NK-92 (cell line): ENCODE measurements at regions not wholly inside any gene's neighbourhood (a gene's known extent, or its start where the extent isn't known, plus 50 kb on each side); places are given as distances from the start of the nearest gene placed in this dataset.
"Not testable (repeated sequence)": the region's sequence is repeated elsewhere in the genome, so short reads cannot be mapped to it uniquely, and the experiment has no call there.

Source experiments
- DNase-seq: peaks from one replicate; lab custom pipeline; 2025; ENCODE audit not compliant: unreplicated experiment; lab: John Stamatoyannopoulos, UW

DNA sequence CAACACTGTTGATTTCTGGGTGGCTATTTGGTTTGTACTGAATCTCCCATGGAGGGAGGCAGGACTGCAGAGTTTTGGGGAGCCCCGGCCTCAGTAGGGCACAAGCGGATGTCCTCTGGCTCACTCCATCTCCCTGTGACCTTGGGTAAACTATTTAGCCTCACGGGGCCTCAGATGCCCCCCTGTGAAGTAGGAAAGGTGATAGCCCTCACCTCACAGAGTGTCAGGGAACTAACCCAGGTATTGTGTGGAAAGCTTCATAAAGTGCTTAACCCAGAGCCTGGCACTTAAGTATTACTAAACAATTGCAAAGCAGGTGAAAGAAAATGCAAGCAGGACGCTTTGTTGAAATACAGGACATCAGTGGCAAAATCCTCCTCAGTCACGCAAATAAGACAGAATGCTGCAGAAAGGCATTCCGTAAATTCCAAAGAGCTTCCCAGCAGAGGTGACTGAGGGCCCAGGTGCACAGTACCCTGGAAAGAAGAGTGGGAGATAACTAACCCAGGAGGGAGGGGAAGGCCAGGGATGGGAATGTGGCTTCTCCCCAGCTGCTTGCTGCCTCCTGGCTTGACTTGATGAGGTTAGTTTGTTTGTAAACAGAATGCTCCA lies 436.3 kb downstream of the PRDM2 start:
- no peak for DNase-seq

DNA sequence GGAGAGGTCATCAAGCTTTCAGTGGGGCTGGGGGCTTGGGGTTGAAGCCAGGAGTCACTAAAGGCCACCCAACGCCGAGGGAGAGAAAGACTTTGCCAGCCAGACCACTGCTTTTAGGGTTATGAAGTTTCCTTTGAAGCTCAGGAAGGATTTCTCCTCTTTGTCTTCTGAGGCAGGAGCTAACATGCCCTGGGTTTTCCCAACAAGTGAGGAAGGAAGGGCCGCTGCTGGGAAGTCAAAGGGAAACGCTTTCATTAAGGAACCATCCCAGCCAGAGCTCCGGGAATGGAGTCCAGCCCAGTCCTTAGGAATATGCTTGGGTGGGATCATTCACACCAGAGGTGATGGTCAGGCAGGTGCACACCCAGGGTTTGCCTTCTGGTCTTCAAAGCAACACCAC lies 436.9 kb downstream of the PRDM2 start:
- no peak for DNase-seq

DNA sequence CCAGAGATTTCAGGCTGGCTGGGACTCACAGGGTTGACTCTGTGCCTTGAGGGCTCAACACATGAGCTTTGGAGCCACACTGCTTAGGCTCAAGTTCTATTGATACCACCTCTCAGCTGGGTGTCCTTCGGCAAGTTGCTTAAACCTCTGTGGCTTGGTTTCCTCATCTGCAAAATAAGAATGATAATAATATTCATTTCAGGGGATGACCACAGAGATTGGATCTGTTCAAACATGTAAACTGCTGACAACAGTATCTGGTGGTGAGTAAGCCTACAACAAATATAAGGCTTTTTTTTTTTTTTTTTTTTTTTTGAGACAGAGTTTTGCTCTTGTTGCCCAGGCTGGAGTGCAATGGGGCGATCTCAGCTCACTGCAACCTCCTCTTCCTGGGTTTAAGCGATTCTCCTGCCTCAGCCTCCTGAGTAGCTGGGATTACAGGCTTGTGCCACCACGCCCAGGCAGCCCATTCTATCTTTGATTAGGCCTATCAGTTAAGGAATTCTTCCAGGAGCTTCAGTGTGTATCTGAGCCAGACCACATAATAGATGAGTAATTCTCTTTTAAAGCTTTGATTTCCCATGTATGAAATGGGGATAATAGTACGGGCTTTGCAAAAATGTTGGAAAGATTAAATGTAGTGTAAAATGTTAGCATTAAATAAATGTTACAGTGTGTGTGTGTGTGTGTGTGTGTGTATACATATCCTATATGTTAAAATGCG lies 437.6 kb downstream of the PRDM2 start:
- DNase-seq = no peak

DNA sequence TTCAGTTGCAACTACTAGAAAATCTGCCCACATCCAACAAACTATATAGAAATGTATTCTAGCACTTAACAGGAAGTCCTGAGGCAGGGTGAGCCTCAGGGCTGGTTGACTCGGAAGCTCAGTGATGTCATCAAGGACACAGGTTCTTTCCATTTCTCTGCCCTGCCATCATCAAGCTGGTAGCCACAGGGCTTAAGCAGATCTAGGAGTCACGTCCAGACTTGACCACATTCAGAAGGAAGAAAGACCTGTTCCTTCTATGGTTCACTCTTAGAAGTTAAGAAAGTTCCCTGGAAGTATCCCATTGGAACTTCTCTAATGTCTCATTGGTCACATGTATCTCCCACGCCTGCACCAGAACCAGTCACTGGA lies 438.1 kb downstream of the PRDM2 start:
- no peak for DNase-seq

DNA sequence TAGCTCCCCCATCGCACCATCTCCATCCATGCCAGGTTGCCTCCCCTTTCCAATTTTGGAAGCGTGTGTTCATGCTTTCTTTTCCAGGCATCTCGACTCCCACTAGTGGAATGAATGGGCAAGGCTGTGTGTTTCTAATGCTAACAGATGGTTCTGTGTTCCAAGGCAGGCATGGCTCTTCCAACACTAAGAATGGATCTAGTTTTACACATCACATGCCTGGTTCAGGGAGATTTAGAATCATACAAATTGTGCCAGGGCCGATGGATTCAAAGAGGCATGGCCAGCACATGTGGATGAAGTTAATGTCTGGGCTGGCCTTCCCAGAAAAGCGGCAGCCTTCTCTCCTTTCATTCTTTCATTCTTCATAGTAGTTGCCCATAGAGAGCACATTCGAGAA lies 438.7 kb downstream of the PRDM2 start:
- no peak for DNase-seq

DNA sequence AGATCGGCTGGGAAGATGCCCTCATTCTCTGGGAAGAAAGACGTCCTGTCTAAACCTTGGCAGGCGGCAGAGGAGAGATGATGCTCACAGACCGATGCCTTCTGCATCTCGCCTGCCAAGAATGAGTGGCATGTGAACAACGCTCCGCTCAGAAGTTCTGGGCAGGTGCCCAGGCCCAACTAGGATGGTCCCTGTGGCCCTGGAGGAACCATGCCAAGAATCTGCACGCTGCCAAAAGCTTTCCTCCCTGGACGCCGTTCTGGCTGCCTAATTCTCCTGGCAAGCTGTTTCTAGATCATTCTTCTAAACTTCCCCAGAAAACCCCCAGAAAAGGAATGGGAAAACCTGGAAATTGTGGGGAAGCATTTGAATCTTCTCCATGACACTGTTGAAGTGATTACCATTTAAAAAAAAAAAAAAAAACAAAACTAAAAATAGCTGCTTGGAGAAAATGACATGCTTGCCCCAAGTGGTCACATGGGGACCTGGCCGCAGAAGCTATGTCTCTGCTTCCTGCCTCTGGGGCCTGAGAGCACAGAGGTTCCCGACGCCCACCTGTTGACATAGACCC lies 440.9 kb downstream of the PRDM2 start:
- DNase-seq = no peak

DNA sequence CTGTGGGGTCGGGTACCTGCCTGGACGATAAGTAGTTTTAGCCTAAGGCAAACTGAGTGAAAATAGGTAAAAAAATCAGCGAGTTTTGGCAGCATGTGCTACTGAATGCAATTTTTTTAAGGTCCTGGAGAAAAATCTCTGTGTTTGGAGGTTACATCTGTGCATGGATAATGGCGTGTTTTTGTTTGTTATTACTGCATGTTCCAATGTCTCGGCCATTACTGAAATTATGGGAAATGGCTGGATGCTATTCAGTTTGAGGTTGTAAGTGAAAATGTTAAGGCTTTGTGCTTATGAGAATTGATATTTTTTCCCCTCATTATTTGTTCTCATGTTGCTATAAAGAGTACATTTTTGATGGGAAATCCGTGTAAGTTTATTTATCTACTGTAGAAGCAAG lies 441.7 kb downstream of the PRDM2 start:
- DNase-seq = no peak

DNA sequence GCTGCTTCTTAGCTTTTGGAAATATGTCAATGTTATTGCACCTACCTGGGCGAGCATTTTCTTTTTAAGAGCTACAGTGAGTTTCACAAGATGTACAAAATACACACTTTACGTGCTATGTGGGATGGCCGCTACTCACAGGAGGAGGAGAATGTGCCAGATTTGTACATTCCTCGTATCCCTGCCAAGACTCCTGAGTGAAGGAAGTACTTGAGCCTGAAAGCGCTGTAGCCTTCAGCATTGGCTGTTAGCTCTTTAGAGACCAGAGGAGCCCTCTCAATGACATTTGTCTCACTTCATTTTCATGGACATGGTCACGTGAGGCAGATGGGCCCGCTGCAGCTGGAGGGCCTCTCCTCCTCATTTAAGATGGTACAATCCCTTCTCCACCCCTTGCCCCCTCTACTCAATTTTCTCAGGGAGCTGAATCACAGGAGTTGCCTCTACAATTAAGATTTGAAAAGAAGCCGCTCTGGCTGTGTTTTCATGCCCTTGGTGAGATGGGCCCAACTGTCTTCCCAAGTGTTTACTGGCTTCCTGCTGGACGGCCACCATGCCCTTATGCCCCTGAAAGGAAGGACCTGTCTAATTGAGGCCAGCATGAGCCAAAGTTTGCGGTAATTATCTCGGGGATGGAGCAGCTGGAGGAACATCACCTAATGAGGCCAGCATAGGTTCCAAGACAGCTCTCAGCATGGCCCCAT lies 442.6 kb downstream of the PRDM2 start:
- DNase-seq = no peak

DNA sequence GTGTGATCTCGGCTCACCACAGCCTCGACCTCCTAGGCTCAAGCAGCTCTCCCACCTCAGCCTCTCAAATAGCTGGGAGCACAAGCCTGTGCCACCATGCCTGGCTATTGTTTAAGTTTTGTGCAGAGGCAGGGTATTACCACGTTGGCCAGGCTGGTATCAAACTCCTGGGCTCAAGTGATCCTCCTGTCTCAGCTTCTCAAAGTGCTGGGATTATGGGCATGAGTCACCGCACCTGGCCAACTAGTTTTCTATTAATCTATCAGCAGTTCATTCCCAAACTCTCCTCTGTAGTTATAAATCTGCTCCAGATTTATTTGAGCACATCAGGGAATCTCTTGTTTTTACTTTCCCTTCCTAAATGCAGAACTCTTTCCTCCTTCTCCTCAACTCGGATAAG lies 443.8 kb downstream of the PRDM2 start:
- DNase-seq = no peak

DNA sequence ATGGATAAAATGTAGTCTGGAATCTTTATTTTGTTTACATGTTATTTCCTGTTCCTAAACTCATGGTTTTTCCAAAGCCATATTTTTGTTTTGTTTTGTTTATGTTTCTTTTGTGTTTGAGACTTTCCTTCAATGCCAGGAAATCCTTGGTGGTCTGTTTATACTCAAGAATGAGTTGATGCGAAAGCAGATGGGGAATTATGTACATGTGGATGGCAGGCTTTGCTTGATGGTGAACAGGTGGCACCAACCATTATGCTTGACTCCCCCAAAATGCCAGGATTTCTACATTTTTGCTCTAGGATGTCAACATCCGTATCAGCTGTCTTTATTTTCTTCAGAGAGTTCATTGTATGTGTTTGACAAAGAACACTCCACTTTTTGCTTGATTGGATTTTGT lies 448.5 kb downstream of the PRDM2 start:
- no peak for DNase-seq

DNA sequence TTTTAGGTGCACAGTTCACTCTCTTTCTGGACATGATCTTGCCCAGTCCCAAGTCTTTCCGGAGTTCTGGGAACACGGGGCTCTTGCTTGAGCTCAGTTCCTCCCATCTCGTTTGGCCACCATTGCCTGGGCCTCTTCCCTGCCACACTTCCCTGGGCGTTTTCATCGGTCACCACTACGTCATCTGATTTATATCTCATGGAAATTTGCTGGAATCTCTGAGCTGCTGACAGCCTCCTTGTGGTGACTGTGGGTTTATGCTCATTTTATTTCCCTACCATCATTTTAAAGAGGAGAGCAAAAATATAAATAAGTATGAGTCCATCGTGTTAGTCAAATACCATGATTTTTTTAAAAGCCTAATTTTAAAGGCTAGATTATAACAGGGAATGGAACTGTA lies 449.1 kb upstream of the KAZN start:
- DNase-seq = no peak

DNA sequence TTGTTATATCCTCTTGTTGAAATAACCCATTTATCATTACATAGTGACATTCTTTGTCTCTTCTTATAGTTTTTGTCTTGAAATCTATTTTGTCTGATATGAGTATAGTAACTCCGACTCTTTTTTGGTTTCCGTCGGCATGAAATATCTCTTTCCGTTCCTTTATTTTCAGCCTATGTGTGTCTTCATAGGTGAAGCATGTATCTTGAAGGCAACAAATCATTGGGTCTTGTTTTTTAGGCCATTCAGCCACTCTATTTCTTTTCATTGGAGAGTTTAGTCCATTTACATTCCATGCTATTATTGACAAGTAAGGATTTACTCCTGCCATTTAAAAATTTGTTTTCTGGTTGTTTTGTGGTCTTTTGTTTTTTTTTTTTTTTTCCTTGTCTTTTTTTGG lies 441.9 kb upstream of the KAZN start:
- no peak for DNase-seq

DNA sequence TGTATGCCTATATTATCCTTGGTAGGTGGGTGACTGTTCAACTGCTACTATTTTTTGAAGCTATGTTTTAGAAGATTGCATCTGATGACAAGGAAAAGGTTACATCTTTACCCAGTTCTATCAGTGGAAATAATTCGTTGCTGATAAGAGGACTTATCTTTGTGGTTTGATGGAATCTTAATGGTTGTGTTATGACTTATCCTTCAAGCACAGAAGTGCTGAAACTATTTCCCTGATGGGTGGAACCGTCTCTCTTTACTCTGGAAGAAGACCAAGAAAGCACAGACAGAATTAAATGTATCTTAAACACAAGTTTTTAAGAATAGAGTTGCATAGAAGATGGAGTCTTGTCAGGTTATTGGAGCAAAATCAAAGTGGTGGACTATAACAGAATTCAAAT lies 437.7 kb upstream of the KAZN start:
- no peak for DNase-seq

DNA sequence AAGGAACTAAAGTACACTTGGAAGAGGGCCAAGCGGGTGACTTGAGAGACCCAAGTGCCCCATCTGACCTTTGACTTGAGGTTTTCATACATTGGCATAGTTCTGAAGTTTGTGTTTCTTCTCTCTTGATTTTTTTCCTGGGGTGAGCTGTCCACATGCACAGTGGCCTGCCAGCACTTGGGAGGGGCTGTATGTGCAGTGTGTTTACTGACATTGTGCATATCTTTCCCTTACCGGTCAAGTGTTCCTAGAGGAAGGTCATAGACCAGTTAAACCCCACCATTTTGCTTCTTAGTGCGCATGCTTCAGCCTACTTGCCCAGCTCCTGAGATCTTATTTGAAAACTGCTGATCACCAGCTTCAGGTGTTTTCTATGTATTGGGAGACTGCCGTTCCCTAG lies 435.2 kb upstream of the KAZN start:
- no peak for DNase-seq

DNA sequence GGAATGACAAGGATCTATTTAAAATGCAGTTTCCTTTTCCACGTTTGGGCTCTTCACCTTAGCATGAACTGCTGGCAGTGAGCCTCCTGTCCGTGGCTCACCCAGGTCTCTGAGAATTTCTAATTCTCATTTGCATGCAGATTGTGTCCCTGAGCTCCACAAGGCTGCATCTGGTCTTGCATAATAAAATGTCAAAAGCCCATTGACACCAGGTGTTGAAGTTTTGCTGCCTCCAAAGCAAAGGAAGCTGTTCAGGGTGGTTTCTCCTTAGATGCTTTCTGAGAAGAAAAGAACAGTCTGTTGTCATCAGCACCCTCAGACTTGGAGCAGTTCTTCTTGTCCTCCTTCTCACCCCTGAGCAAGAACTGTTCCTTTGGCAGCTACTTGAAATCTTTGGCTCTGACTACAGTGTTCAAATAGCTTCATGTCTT lies 433.1 kb upstream of the KAZN start:
- DNase-seq = no peak

DNA sequence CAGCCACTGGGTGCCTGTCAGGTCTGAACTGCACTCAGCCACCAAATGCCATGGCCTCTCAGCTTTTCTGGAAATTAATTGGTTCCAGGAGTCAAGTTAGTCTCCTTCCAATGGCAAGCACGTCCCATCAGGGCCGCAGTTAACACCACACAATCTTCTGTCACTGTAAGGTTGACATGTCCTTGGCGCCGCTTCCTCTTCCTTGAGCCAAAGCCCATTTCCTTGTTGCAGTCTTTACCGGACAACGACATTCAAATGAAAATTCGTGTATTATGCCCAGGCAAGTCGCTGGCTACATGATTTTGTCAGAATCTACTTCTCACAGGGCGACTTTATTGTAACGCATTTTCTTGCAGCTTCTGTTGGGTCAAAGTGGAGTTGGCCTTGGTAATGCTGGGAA lies 430.6 kb upstream of the KAZN start:
- no peak for DNase-seq

DNA sequence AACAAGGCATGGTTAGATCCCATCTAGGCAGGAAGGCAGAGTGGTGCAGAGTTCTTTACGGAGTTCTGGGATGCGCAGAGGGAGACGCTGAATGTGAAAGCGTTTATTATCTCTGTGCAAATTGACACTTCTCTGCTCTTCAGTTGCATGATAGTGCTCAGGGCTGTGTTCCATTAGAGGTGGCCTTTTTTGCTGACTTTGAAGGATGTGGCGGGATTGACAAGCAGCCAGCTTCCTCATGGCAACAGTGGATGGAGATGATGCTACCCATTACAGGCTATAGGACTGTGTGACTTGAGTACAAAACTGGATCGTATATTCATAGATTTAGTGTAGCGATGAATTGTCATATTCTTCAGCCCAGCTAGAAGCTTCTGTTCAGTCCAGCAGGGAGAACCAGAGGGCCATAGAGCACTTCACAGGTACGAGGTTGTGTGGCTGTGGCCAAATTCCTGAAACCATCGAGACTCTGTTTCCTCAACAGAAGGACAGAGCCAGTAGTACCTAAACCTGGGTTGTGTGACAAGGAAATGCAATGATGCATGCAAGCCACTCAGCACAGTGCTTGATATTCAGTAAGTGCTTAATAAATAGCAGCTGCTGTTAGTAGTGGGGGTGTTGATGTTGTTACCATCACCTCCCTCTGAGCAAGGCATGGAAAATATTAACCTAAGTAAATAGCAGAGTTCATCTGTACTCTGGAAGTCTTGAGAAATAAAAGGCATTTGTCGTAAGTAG lies 430.0 kb upstream of the KAZN start:
- DNase-seq = no peak

DNA sequence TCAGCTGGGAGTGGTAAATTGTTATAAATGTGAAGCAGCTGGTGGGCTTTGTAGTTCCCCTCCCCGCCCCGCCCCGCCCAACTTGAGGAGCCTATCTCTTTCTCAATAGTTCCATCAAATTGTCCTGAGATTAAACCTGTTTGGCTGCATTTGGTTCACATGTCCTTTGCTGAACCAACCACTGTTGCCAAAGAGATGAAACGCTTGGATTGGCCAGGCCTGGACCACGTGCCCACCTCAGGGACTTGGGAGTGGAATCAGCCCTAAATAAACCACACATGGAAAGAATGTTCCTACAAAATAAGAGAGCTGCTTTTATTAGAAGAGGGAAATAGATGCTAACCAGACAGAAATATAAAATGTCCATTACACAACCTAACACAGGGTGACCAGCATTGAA lies 424.9 kb upstream of the KAZN start:
- no peak for DNase-seq

DNA sequence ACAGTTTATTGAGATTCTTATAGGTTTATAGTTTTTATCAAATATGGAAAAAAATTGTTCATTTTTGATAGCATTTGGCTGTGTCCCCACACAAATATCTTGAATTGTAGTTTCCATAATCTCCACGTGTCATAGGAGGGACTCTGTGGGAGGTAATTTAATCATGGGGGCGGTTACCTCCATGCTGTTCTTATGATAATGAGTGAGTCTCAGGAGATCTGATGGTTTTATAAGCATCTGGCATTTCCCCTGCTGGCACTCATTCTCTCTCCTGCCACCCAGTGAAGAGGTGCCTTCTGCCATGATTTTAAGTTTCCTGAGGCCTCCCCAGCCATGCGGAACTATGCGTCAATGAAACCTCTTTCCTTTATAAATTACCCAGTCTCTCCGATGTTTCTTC lies 420.6 kb upstream of the KAZN start:
- DNase-seq = not testable (repeated sequence)

DNA sequence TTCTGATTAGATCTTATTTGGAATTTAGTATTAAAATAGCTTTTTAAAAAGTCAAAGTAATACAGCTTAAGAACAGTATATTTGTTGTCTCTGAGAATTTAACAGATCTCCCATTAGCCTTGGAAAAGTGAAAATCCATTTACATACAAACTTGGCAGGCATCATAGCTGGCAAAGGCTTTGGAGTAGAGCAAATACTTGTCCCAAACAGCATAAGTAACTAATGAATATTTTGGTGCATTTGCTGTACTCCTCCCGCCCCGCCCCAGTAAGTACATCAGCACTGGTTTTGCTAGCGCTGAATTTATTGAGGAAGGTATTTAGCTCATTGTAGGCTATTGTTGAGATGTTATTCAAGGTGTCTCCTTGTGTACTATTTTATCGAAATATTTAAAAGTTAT lies 417.7 kb upstream of the KAZN start:
- no peak for DNase-seq

DNA sequence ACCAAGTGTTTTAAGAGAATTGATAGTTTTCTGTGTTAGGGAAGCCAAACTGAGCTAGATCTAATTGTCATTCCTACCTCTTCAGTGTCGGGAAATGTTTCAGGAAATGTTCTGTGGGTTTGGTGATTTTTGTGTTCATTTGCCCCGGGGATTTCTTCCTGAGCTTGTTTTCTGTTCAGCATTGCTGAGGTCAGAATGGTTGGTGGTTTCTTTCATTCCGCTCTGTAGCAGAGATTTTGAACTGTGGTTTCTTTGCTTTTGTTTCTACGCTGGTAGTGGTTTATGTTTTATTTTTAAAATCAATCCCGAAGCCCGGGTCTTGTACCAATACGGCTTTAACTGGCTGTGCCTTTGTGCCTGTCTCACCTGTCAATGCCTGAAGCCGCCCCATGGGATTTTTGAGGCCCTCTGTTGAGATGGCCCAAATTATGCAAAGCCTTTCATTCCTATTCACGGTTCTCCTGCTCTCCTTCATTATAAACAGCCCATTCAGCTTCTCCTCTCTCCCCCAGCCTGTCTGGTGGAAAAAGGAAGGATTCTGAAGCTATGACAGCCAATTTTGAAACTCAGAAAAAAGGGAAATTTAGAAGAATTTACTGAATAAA lies 417.2 kb upstream of the KAZN start:
- DNase-seq = no peak
